Endothelial cell of umbilical vein (primary cell): ENCODE measurements at regions not wholly inside any gene's neighbourhood (a gene's known extent, or its start where the extent isn't known, plus 50 kb on each side); places are given as distances from the start of the nearest gene placed in this dataset.

Experiments
- EZH2 ChIP-seq: IDR thresholded peaks from 2 replicates; pipeline ENCODE4 v1.6.1; 2012; ENCODE audit warnings: borderline replicate concordance, low read depth, mild to moderate bottlenecking, moderate library complexity, low read length, inconsistent platforms; ENCODE audit not compliant: severe bottlenecking
- JUN ChIP-seq: IDR thresholded peaks from 2 replicates; pipeline ENCODE4 v1.6.1; 2011; ENCODE audit warnings: borderline replicate concordance, low read depth; ENCODE audit not compliant: insufficient read length, insufficient read depth
- MYC ChIP-seq: IDR thresholded peaks from one replicate; pipeline ENCODE4 v1.6.1; 2011; ENCODE audit warnings: mild to moderate bottlenecking, low read depth, low read length
- POLR2A ChIP-seq: IDR thresholded peaks from 2 replicates; pipeline ENCODE4 v1.6.1; 2012; ENCODE audit warnings: low read depth, mild to moderate bottlenecking, control low read depth, low read length
- TF ChIP-seq, protein P1 (sequence below), 2 donors: IDR thresholded peaks; 1 replicate in 1 of 2; 2 replicates in 1 of 2; pipeline ENCODE4 v1.5.1; 2011; ENCODE audit warnings: low read length in 2 of 2, mild to moderate bottlenecking in 2 of 2, moderate library complexity in 2 of 2, control low read depth in 1 of 2, inconsistent platforms in 1 of 2, low read depth in 1 of 2; ENCODE audit not compliant: insufficient read depth in 1 of 2; ENCODE audit errors: extremely low read depth in 1 of 2
- TF ChIP-seq, protein P2 (sequence below): IDR thresholded peaks from 2 replicates; pipeline ENCODE4 v1.6.1; 2011; ENCODE audit not compliant: insufficient read depth, insufficient read length

DNA sequence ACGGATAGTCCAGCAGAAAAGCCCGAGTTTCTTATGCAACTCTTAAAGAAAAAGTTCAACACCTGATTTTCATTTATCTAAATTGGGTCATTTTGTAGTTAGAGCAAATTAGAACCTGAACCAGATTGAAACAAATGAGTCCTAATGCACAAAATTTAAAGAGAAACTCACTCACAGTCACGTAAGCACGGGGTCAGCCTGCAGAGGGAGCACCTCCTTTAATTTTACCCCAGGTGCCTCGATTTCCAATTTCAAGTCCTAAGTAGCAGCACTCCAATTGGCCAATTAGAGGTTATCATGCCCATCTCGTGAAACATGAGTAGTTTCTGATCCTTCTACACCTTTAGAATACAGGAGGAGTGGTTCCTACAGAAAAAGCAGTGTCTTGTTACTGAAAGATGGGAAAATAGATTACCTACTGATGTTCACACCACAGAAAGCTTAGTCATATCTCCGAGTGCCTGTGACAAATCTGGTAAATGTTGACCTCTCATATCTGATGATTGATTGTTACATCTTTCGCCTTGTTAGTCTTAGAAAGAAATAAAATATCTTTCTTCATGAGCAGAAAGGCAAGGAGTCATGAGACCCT, 1929.8 kb upstream of the LRRTM1 start:
- TF ChIP-seq JUN: no peak
- TF ChIP-seq, protein P1, sequence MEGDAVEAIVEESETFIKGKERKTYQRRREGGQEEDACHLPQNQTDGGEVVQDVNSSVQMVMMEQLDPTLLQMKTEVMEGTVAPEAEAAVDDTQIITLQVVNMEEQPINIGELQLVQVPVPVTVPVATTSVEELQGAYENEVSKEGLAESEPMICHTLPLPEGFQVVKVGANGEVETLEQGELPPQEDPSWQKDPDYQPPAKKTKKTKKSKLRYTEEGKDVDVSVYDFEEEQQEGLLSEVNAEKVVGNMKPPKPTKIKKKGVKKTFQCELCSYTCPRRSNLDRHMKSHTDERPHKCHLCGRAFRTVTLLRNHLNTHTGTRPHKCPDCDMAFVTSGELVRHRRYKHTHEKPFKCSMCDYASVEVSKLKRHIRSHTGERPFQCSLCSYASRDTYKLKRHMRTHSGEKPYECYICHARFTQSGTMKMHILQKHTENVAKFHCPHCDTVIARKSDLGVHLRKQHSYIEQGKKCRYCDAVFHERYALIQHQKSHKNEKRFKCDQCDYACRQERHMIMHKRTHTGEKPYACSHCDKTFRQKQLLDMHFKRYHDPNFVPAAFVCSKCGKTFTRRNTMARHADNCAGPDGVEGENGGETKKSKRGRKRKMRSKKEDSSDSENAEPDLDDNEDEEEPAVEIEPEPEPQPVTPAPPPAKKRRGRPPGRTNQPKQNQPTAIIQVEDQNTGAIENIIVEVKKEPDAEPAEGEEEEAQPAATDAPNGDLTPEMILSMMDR (IDR thresholded peaks at IDR 0.05; ENCODE audit: extremely low read depth in 1 of 2, insufficient read depth in 1 of 2, low read depth in 1 of 2, low read length in 2 of 2): no peak
- no peak for TF ChIP-seq POLR2A
- TF ChIP-seq, protein P2, sequence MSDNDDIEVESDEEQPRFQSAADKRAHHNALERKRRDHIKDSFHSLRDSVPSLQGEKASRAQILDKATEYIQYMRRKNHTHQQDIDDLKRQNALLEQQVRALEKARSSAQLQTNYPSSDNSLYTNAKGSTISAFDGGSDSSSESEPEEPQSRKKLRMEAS: no peak
- TF ChIP-seq EZH2: no peak
- no peak for TF ChIP-seq MYC
